ENCODE measurements at regions not wholly inside any gene's neighbourhood (a gene's known extent, or its start where the extent isn't known, plus 50 kb on each side); places are given as distances from the start of the nearest gene placed in this dataset.

DNA sequence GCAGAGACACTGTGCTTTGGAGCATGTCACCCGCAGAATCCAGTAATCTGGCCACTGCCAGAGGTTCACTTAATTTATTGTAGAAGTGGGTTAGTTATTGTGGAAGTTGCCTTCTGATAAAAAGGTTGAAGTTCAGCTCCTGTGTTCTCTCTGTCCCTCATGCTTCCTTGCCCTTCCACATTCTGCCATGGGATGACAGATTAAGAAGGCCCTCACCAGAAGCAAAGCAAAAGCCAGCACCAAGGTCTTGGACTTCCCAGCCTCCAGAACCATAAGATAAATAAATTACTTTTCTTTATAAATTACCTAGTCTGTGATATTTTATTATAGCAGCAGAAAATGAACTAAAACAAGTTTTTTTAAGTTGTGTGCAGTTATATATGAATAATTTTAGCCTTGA lies 145.0 kb upstream of the SH3BP4 start:
- intact Hi-C loops (cut with DNase I; ENCODE audit: low total_unique reads): no loop called here
- no peak overlapping the region for H3K4me3 ChIP-seq

GRCh38 chr2:234805836-234806235 lies 146.0 kb upstream of the SH3BP4 start:
- 92 to 93% methylated on average over 1 of the region's 1 CpG for WGBS, 2 donors
- DNase-seq: no peak
- no peaks in the 10 kb centered on the region for H3K9me3 ChIP-seq
- TF ChIP-seq POLR2A (IDR thresholded peaks at IDR 0.05) (no peak), CTCF (IDR thresholded peaks at IDR 0.05) (no peak)
- H3K4me3 ChIP-seq: no peak overlapping the region
- H3K4me1 ChIP-seq: no peaks in the 10 kb centered on the region
- no peaks in the 10 kb centered on the region for H3K36me3 ChIP-seq (ENCODE audit: low read depth, missing control alignments)
- no peaks in the 10 kb centered on the region for H3K27me3 ChIP-seq
- intact Hi-C loops (cut with DNase I; ENCODE audit: low total_unique reads): no loop called here
- H3K27ac ChIP-seq: no peak overlapping the region

More for the DNA sequence above, 145.0 kb upstream of the SH3BP4 start:
- no peak overlapping the region for H3K27ac ChIP-seq
- no peak for TF ChIP-seq CTCF (IDR thresholded peaks at IDR 0.05)
- TF ChIP-seq POLR2A (IDR thresholded peaks at IDR 0.05): no peak
- H3K4me1 ChIP-seq: no peaks in the 10 kb centered on the region
- no peaks in the 10 kb centered on the region for H3K9me3 ChIP-seq
- no peaks in the 10 kb centered on the region for H3K36me3 ChIP-seq (ENCODE audit: low read depth, missing control alignments)
- DNase-seq: no peak
- no peaks in the 10 kb centered on the region for H3K27me3 ChIP-seq
- WGBS, 2 donors: 100% methylated on average over 1 of the region's 1 CpG; no CpG with 5 or more reads in 1 of the 2 donors

DNA sequence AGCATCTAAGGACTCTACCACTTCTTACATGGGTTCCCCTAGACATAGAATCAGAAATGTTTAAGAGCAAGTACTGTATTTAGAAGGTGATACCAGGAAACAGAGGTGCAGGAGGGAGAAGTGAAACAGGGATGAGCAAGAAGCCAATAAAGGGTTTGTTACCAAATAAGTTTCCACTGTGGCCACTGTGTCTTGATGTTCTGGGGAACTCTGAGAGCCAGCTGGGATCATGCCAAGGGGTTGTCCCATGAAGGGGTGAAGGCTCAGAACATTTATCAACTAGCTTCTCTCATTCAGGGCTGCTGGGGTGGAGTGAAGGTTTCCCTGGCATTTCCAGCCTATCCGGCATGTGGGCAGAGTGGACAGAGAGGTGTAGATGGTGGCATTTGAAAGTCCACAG lies 147.1 kb upstream of the SH3BP4 start:
- no peaks in the 10 kb centered on the region for H3K9me3 ChIP-seq
- 0 to 58% methylated on average over 1 of the region's 1 CpG for WGBS, 2 donors

DNA sequence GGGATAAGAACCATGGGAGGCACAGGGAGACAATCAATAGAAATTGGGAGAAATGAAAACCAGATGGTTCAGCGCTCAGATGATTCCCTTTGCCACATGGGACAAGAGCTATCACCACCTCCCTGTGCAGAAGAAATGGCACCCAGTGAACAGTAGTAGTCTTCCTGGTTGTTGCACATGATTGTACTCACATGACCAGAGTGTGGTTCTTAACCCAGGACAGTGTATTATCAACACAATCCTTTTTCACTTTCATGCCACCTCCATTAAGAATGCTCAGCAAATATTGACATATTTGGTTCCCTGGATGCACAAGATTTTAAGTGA lies 149.0 kb upstream of the SH3BP4 start:
- TF ChIP-seq POLR2A (IDR thresholded peaks at IDR 0.05): no peak
- TF ChIP-seq CTCF (IDR thresholded peaks at IDR 0.05): no peak
- Histone ChIP-seq H3K9me3 (no peaks in the 10 kb centered on the region), H3K4me3 (no peak overlapping the region), H3K27ac (no peak overlapping the region), H3K4me1 (no peaks in the 10 kb centered on the region), H3K27me3 (no peaks in the 10 kb centered on the region), H3K36me3 (ENCODE audit: low read depth, missing control alignments) (no peaks in the 10 kb centered on the region)
- no peak for DNase-seq
- intact Hi-C loops (cut with DNase I; ENCODE audit: low total_unique reads): no loop called here
- 95 to 100% methylated on average over 1 of the region's 1 CpG for WGBS, 2 donors

More for the DNA sequence above, 147.1 kb upstream of the SH3BP4 start:
- no peak overlapping the region for H3K27ac ChIP-seq
- TF ChIP-seq POLR2A (IDR thresholded peaks at IDR 0.05): no peak
- TF ChIP-seq CTCF (IDR thresholded peaks at IDR 0.05): no peak
- no peak for DNase-seq
- no peak overlapping the region for H3K4me3 ChIP-seq
- H3K27me3 ChIP-seq: no peaks in the 10 kb centered on the region
- H3K36me3 ChIP-seq (ENCODE audit: low read depth, missing control alignments): no peaks in the 10 kb centered on the region
- no peaks in the 10 kb centered on the region for H3K4me1 ChIP-seq
- intact Hi-C loops (cut with DNase I; ENCODE audit: low total_unique reads): no loop called here

DNA sequence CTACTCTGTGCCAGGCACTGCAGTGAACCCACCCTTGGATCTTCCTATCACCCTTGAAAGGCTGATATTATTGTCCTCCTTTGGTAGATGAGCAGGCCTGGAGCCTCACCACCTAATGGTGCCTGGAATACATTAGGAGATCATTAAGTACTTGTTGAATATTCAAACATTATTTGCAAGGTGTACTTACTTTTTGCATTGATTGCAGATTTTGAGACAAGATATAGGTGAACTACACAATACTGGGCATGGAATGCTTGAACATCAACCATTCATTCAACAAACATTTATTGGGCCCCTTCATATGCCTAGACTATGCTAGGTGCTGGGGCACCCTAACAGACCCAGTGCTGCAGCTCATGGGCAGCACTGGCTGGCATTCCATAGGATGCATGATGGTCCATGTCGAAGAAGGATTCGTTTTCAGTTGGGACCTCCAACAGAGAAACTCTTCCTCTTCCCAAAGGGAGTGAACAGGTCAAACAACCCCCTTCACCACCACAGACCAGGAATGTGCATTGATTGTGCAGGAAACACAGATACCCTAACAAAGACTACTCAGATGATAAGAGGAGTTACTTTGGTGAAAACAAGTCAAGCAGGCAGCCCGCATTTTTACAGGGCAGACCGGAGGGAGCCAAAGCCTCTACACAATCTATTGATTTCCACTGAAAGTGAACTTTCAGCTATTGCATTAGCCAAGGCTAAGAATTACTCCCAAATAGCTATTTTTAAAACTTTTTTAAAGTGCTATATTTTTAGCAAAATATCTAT lies 149.6 kb upstream of the SH3BP4 start:
- H3K4me1 ChIP-seq: no peaks in the 10 kb centered on the region
- H3K36me3 ChIP-seq (ENCODE audit: low read depth, missing control alignments): no peaks in the 10 kb centered on the region
- no peaks in the 10 kb centered on the region for H3K27me3 ChIP-seq
- DNase-seq: no peak
- no peak for TF ChIP-seq POLR2A (IDR thresholded peaks at IDR 0.05)
- no peak for TF ChIP-seq CTCF (IDR thresholded peaks at IDR 0.05)
- intact Hi-C loops (cut with DNase I; ENCODE audit: low total_unique reads): no loop called here
- no peak overlapping the region for H3K27ac ChIP-seq
- WGBS, 2 donors: 78 to 83% methylated on average over 4 of the region's 4 CpGs
- H3K9me3 ChIP-seq: no peaks in the 10 kb centered on the region
- no peak overlapping the region for H3K4me3 ChIP-seq
